NCI-H446 (cell line): ENCODE measurements at regions not wholly inside any gene's neighbourhood (a gene's known extent, or its start where the extent isn't known, plus 50 kb on each side); places are given as distances from the start of the nearest gene placed in this dataset.

Experiments used
- DNase-seq, 2 experiments: peaks; one replicate each; lab custom pipeline; 2025; lab: John Stamatoyannopoulos, UW

DNA sequence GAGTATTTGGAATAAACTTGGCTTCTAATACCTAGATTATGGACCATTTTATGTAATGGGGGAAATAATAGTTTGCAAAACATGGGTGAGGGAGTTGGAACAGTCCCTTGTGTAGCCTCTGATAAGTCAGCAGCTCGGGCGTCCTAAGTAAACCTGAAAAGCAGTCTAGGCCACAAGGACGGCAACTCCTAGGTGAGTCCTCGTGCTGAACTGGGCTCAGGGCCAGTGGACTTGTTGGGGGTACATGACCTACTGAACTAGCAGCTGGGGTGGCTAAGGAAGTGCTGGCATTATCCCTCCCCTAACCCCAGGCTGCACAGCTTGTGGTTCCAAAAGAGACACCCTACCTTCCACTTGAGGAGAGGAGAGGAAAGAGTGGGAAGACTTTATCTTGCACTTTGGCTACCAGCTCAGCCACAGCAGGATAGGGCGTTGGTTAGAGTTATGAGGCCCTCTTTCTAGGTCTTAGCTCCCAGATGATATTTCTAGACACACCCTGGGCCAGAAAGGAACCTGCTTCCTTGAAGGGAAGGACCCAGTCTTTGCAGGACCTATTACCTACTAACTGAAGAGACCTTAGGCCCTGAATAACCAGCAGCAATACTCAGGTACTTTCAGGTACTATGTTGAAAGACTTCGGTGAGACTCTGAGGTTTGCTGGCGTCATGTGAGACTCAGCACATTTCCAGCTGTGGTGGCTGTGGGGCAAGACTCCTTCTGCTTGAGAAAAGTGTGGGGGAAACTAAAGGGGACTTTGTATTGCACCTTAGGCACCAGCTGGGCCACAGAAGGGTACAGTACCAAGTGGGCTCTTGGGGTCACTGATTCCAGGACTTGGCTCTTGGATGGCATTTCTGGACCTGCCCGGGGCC lies 71.0 kb downstream of the AQP4 start:
- no peak for DNase-seq

- no peak for DNase-seq
These were observed 72.8 kb downstream of the AQP4 start for GRCh38 chr18:26792661-26793060.

DNA sequence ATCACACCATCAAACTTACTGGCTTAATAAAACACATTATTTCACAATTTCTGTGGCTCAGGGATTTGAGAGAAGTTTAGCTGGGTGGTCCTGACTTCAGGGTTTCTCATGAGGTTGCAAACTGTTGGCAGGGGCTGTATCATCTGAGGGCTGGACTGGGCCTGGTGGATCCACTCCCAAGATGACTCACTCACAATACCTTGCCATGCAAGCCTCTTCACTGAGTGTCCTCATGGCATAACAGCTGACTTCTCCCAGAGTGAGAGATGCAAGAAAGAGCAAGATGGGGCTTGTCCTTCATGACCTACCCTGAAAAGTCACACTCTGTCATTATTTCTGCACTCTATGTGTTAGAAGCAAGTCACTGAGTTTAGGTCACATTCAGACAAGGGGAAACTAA lies 73.8 kb downstream of the AQP4 start:
- no peak for DNase-seq

GRCh38 chr18:26784599-26784998 lies 80.9 kb downstream of the AQP4 start:
- no peak for DNase-seq

GRCh38 chr18:26783170-26783569 lies 82.3 kb downstream of the AQP4 start:
- no peak for DNase-seq

DNA sequence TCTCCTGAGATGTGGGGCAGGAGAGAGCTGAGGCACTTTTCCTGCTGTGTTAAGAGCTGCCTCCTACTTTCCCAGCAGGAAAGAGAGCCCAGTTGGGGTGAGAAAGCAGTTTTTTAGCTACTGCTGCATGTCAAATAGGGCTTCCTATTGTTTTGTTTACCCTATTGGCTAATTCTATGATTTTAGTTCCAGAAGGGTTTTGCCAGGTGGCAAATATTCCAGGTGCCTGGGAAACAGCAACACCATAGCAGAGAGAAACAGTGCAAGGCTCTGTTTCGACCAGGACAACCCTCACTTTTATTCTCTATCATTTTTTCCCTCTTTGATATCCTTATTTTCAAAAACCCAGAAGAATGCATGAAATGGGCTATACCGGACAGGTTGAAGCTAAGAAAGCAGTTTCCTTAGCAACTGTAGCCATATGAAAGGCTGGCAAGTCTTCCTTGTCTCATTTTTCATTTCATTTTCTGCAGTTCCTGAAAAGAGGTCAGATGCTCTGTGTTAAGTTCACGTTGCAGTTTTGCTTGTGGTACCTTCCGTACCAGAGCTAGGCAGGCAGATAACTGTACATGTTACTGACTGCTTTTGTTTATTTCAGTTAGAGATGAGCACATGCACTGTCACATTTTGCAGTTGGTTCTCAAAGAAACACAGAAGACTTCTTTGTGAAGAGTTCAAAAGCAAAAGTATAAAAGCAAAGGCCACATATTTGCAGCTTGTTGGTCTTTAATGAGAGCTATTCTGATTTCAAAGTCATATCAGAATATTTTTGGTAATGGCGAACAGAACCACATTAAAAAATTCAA lies 84.8 kb downstream of the AQP4 start:
- no peak for DNase-seq

GRCh38 chr18:26778054-26778393 lies 87.5 kb downstream of the AQP4 start:
- no peak for DNase-seq

DNA sequence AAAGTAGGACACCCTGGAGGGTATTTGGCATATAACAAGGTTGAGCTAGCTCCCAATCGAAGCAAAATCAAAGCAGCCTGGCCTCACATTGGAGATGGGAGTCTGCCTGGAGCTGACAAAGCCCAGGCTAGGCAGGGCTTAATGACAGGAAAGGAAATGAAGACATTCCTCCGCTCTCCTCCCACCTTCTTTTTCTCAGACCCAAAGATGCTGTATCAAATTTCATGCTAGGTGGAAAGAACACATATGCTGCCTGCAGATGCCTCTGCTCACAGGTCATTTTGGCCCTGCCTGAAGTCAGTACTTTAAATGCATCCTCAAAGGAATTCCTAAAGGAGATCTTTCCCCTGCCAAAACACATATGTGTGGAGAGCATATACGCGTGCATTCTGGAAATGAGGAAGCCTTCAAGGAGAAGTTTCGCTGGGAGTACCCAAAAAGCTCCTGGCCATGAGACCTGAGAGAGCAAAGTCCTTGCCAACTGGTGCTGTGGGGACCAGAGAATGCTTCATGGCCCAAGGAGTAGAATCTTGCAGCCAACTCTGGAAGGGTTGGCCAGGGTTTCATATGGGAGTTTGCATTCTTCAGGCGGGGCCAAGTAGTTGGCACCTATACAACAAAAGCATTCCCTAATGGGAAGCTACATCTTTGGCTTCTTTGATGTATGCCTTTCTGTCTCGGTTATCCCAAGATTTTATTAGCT lies 88.0 kb downstream of the AQP4 start:
- no peak for DNase-seq

DNA sequence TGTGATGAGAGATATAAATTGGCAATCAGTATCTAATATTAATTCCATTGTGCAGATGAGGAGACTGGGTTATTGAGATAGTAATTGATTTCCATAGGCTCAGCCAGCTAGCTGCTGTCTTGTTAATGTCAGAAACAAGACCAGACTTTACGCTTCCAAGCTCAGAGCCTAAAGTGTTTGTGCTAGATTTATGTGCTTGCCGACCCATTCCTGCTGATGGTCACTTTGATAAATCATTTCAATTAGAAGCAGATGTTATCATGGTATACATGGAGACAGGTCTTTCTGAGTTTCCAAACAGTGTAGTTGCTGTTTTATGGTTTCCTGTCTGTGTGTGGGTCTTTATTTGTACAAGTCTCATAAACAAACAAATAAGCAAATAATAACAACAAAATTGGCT lies 92.8 kb downstream of the AQP4 start:
- DNase-seq: no peak

DNA sequence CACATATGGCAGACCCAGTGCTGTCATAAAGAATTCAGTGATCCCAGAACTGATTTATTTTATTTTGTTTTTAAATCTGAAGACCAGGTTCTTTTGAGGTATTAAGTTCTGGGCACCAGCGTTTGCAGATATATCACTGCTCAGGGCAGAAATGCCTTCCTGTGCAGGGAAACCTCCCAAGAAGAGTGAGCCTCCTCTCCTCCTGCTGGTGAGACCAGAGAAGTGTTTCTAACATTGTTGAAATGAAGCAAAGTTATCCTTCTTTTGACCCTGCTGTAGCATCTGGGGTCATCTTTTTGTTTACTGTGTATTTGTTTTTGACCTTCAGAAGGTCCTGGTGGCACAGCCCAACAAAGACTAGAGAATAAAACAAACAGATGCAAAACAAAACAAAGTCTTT lies 94.0 kb downstream of the AQP4 start:
- no peak for DNase-seq

DNA sequence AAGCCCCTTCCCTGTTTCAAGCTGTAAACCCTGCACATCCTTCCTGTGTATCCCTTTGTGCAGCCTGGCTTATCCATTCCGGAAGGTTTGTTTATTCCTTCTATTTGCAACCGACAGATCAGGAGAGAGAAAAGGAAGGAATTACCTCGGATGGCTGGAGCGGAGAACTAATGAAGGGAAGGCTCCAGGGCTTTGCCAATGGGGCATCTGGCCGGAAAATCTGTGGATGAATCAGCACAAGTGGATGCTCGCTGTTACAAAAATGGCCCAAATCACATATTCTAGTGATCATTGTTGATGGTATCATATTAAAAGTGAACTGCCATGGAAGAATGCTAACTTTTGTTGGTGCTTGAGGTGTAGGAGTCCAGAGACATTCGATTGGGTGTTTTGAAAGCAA lies 97.1 kb downstream of the AQP4 start:
- DNase-seq: no peak

- no peak for DNase-seq
These were observed 100.0 kb downstream of the AQP4 start for GRCh38 chr18:26765498-26765897.

DNA sequence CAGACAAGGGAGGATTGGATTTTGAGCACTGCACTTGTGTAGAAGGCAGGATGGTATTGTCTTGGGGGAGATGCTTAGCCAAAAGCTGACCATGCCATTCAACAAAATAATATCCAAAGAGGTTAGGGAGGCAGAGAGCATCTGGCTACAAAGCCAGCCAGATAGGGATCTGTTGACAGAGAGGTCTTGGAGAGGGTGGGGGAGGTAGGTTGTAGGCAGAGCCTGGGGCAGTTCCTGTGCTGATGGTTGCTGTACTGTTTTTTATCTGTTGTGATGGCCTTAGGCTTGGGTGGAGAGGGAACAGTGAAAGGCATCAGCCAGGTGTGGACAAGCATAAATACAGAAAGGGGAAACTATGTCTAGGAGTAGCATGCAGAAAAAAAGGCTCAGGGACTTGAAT lies 100.9 kb downstream of the AQP4 start:
- no peak for DNase-seq

GRCh38 chr18:26764177-26764576 lies 101.3 kb downstream of the AQP4 start:
- no peak for DNase-seq

GRCh38 chr18:26763446-26764110 lies 101.9 kb downstream of the AQP4 start:
- no peak for DNase-seq

GRCh38 chr18:26757263-26758019 lies 108.1 kb downstream of the AQP4 start:
- no peak for DNase-seq

DNA sequence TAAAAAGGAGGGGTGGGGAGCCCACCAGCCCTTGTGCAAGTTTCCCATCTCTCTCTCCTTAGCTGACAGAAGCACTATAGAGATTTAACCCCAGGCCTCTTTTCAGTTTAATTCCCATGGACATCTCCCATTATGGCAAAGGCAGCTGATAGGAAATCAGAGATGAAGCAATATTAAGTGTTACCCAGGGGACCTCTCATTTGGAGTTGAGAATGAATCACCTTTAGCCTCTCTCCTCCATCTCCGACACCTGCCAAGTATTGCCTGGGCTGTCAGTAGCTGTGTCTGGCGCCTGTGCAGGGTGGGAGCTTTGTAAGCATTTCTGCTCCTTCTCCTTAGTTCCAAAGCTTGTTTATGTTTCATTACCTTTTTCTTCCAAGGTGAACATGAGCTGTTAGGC lies 109.0 kb downstream of the AQP4 start:
- DNase-seq: no peak

DNA sequence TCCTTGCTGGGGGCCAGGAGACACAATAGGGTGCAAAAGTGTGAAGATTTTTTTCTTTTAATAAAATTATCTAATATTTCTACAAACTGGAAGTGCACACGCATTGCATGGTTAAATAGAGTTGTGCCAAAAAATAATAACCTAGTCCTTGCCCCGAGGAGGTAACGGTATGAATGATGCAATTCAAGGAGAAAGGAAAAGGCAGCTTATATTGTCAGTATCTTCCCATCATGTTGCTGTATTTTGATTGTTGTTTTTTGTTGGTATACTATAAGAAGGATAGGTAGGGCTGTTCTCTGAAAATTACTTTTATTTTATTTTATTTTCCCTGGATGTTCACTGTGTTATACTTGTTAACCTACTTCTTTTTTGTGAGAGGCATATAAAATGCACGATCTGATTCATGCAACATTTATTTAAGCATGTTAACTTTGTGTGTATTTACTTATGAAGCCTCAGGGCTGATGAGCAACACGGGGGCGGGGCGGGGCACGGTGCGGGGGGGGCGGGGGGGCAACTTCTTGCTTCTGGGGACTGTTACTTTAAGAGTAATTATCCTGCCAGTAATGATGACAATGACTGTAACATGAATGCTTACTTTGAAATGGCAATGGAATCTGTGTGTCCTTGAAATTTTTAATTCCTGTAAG lies 118.6 kb downstream of the AQP4 start:
- DNase-seq: no peak

DNA sequence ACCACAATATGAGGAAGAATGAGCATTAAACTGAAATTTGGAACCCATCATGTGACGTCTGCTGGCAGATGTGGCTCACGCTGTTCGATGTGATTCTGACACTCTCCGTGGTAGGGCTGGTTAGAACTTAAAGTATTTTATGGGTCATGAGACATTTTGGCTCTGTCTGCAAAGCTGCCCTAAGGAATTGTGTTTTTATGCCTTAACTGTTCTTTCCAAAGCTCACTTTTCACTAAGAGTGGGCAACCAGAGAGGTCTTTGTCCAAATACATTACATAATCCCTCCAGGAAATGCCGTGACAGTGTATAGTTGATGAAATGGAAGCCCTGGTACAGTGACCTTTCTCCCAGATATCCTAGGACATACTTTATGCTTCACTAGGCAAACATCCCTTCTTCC lies 119.1 kb downstream of the AQP4 start:
- DNase-seq: no peak

GRCh38 chr18:26745288-26746181 lies 120.0 kb downstream of the AQP4 start:
- no peak for DNase-seq
